ENCODE measurements at regions not wholly inside any gene's neighbourhood (a gene's known extent, or its start where the extent isn't known, plus 50 kb on each side); places are given as distances from the start of the nearest gene placed in this dataset.
"Not testable (repeated sequence)": the region's sequence is repeated elsewhere in the genome, so short reads cannot be mapped to it uniquely, and the experiment has no call there.

DNA sequence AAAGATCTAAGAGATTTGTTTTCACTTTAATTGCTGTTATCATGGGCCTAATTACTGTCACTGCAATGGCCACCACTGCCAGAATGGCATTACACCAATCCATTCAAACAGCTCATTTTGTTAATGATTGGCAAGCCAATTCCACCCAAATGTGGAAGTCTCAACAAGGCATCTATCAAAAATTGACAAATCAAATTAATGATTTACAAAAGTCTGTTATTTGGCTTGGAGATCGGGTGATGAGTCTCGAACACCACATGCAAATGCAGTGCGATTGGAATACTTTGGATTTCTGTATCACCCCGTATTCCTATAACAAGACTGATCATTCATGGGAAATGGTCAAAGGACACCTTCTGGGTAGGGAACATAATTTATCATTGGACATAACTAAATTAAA lies 568.7 kb upstream of the PTGER4 start:
- DNase-seq = not testable (repeated sequence)

DNA sequence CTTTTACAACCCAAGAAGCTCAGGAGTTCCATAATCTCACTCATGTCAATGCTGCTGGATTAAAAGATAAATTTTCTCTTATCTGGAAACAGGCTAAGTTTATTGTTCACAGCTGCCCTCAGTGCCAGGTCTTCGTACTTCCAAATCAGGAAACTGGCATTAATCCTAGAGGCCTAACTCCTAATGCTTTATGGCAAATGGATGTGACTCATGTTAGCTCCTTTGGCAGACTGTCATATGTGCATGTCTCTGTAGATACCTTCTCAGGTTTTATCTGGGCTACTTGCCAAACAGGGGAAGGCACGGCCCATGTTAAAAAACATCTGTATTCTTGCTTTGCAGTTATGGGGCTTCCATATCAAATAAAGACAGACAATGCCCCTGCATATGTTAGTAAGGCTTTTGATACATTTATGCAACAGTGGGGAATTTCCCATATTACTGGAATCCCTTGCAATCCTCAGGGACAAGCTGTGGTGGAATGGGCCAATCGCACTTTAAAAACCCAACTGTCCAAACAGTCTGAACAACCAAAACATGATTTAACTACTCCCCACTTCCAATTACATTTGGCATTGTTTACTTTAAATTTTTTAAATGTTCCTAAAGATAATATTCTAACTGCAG lies 570.8 kb upstream of the PTGER4 start:
- not testable (repeated sequence) for DNase-seq

DNA sequence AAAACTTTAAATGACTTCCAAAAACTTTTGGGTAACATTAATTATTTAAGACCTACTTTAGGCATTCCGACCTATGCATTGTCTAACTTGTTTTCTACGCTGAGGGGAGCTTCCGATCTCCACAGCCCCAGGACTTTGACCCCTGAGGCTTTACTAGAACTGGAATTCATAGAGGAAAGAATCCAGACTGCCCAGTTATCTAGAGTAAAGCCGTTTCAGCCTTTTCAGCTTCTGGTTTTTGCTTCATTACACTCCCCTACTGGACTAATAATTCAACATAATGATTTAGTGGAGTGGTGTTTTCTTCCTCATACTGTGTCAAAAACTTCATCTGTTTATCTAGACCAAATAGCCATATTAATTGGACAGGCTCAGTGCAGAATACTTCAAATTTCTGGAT lies 571.9 kb upstream of the PTGER4 start:
- not testable (repeated sequence) for DNase-seq

DNA sequence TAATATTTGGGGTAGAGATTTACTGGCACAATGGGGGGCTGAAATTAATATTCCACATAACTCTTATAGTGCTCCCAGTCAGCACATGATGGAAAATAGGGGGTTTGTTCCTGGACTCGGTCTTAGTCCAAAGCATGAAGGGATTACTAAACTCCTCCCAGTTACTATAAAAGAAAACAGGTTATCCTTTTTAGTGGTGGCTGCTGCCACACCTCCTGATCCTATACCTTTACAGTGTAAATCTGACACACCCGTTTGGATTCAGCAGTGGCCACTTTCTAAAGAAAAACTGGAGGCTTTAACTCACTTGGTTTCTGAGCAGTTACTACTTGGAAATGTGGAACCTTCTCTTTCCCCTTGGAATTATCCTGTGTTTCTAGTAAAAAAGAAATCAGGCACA lies 572.9 kb upstream of the PTGER4 start:
- DNase-seq = no peak

DNA sequence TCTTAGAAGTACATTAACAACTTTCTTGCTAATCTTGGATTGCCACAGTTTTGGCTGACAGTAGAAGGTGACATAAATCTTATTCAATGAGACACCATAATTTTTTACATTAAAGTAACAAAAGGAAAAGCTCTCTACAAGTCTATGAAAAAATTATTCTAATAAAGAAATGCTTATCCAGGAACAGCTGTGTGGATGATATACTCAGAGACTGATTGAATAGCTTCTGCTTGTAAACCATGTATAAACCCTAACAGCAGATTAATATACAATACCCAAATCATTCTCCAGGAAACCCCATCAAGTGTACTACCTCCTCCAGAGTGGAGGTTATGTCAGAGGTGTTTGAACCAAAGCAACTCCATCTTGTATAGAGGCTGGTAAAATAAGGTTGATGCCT lies 581.4 kb upstream of the PTGER4 start:
- no peak for DNase-seq

DNA sequence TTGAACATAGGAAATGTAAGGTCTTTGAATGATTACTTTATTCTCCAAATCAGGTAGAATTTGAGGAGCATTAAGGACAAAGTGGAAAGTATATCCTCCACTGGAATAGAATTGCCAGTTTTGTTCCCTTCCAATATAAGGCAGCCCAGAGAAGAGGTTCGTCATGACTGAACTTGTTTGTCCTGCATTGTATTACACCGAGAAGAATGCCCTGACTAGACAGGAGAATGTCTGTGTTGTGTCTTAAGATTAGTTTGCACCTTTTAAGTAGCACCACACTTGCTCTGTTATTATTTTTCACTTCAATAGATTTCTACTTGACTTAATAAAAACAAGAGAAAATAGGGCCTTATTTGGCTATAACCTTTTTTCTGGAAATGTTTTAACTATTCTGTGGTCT lies 586.2 kb upstream of the PTGER4 start:
- no peak for DNase-seq

DNA sequence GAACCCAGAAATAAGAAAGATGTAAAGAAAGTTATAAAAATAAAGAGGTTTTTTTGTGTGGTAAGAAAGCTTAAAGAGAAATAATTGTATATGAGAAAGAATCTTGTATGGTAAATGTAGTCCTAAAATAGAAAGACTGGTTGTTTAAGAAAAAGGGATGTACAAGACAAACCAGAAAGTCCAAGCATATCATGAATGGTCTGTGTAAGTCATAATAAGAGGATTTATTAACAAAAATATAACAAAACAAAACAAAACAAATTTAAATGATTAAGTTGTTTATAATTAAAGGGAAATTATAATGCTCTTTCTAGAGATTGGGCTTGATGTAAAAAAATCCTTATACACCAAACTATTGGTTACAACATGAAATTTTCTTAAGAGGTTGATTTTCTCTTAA lies 590.4 kb upstream of the PTGER4 start:
- peak; percentile 19 for DNase-seq

DNA sequence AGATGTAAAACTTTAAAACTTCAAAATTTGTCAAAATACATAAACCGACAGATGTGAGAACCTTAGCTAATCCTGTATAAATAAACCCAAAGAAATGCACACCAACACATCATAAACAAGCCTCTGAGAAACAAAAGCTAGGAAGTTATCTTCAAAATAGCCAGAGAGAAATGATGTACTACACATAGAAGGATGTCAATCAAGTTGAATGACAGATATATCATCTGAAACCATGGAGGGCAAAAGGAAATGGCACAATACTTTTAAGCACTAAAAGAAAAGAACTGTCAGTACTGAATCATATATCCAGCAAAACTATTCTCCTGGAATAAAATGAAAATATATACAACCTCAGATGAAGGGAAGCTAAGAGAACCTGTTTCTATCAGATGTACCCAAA lies 595.1 kb upstream of the PTGER4 start:
- DNase-seq = no peak

DNA sequence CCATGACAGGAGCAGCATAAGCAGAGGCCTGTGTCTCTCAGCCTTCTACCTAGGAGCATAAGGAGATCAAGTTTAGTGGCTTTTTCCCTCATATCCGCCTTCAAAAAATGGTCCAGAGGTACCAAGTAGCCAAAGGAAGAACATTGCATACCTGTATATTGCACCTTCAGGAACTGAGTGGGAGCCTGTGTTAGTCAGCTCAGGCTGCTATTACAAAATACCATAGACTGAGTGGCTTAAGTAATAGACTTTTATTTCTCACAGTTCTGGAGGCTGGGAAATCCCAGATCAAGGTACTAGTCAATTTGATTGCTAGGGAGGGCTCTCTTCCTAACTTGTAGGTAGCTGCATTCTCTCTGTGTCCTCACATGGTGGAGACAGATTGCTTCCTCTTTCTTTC lies 597.4 kb upstream of the PTGER4 start:
- DNase-seq = no peak

DNA sequence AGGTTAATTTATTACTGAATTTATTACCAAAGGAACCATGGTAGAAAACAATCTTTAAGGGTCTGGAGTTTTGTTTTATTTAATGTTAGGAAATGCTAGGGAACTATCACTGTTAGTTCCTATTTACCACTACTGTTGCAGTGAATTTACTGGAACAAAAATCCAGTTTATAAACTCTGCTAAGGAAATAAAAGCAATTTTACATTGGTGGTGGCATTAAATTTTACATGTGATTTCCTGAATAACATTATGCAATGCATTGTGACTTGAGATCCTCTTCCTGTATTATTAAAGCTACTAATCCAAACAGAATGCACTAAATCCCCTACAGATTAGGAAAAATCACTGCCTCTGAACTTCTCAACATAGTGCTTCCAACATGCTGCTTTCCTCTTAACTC lies 599.5 kb upstream of the PTGER4 start:
- DNase-seq = no peak

DNA sequence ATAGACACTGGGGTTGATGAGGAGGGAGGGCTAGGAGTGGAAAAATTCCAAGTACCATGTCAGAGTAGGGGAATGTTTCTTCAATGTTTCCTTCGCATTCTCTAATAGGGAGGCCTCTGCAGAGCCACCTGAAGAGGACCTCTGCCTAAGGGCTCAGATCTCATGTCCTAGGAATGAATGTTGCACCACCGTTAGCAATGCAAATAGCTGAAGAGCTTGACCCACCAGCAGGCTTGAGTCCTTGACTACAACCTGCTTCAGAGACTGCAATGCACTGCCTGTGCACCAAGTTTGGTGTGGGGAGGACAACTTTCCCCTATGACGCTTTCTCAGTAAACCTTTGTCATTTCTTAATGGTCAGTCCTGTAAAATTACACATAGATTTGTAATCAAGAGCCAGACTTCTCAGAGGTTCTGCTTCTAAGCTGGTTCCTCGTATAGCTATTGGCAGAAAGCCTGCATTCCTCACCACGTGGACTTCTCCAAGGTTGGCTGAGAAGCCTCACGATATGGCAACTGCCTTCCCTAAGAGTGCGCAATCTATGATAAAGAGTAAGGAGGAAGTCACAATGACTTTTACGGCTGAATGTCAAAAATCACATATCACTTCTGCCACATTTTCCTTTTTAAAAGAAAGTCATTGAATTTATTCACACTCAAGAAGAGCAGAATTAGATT lies 600.7 kb upstream of the PTGER4 start:
- peak; percentile 16 for DNase-seq

DNA sequence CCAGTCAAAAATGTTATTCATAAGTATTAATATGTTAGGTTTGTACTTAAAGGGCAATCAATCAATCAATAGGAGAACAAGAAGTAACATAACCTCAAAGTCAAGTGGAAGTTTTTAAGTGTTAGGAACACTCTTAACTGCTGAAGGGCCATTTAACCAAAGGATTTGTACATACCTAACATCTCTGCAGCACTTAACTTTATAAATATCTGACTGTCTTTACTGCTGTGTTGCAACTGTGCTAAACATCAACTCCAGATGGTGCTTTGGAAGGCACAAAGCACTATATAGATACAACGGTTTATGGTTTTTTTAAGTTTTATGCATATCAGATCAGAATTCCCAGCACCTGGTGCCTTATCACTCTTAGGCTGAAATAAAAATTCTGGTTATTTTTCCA lies 604.9 kb upstream of the PTGER4 start:
- no peak for DNase-seq

DNA sequence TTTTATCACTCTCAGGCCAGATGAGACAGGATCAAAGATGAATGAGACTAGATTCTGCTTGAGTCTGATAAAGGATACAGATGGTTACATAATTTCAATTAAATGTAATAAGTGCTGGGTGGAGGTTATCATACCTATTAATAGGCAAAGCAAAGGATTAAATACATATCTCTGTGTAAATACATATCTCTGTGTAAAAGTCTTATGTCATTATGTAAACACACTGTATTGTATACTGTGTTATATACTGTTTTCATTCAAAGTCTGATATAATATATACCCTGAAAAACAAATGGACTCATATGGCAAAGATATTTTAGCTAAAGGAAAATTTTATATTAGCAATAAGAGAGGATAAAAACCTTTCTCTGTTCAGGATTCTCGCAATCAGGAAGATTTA lies 605.8 kb upstream of the PTGER4 start:
- no peak for DNase-seq

DNA sequence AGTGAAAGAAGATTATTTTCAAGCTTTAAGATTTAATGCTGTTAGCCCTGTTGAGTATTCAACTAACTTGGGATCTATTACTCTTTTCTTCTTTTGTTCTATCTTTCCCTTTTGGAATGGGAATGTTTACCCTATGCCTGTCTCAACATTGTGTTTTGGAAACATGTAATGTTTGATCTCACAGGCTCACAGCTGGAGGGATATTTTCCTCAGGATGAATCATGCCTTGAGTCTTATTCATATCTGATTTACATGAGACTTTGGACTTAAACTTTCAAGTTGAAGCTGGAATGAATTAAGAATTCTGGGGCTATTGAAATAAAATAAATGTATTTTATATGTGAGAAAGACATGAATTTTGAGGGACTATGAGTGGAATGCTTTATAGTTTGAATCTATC lies 607.8 kb upstream of the PTGER4 start:
- no peak for DNase-seq

DNA sequence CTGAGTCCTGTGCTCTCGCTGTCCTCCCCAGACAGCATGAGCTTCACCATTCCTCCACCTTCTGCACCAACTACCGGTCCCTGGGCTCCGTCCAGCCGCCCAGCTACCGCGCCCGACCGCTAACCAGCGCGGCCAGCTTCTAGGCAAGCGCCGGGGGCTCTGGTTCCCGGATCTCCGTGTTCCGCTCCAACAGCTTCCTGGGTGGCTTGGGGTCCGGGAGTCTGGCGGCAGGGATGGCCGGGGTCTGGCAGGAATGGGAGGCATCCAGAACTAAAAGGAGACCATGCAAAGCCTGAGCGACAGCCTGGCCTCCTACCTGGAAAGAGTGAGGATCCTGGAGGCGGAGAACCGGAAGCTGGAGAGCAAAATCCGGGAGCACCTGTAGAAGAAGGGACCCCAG lies 613.1 kb upstream of the PTGER4 start:
- DNase-seq = no peak

DNA sequence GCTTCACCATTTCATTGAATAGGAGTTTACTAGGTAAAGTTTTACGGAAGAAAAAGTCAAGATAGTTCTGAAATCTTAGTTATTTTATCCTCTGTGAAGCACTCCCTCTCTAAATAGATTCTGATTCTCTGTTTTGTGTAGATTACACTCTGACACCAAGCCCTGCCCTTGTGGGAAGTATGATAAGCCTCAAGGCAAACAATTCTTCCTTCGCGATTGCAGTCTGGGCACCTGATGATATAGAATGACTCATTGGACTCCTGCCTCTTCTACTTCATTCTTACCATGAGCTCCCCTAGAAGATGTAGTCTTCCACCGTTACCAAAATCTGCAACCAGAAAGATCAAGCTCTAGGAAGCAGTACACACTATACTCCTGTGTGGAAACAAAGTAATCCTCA lies 626.9 kb upstream of the PTGER4 start:
- peak; percentile 95 for DNase-seq

DNA sequence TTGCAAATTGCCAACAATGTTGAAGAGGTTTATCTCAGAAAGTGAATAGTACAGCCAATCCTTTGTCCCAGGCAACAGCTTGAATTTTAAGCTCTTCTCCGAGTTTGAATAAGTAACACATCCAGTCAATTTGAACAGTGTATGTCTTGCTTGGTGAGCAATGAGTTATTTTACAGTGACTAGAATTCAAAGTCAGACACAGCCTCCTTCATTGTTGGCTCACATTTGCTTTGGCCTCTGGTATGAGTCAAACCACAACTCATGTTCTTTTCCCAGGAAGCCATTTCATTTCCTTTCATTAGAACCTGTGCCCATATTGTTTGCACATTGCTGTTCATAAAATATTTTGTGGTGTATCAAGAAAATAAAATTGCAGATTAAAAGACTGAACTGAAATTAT lies 622.0 kb upstream of the DAB2 start:
- DNase-seq = no peak

DNA sequence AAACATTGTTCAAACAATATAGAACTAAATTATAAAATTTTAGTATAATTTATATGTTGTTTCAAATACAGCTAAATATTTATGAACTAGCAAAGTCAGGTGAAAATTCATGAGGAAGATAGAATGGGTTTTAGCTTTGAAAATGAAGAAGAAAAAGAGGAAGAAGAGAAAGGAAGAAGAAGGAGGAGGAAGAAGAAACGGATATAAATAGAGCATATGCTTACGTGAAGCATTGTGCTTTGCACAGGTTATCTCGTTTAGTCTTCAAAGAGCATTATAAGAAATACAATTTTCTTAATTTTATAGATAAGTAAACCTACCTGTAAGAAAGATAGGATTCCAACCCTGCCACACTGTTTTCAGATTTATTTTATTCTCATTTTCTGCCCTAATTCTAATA lies 620.6 kb upstream of the DAB2 start:
- no peak for DNase-seq

DNA sequence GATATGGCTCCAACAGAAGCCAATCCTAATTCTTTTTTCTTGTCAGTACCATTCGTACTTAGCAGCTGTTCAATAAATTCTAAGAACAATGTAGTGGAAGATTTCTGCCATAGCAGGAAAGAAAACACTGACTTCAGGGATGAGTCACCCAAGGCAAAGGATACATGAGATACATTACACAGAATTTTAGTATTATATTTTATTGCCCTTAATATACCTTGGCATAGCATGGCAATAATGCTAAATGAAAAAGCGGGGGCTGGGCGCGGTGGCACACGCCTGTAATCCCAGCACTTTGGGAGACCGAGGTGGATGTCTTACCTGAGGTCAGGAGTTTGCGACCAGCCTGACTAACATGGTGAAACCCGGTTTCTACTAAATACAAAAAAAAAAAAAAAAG lies 619.1 kb upstream of the DAB2 start:
- no peak for DNase-seq

DNA sequence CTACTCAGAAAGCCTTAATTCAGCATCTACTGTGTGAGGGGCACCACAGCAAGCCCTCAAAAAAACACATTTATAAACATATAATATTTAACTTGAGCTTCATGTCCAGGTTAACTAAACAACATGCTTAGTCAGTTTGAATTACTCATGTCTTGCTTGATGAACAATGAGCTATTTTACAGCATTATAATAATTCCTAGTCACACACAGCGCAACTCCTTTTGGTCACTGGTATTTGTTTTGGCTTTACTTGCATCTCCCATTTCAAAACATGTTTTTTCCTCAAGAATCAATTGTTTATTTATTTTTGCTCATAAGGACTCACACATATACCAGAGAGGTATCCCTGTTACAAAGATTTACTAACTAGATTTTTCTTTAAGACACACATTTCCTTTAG lies 616.7 kb upstream of the DAB2 start:
- DNase-seq = no peak

DNA sequence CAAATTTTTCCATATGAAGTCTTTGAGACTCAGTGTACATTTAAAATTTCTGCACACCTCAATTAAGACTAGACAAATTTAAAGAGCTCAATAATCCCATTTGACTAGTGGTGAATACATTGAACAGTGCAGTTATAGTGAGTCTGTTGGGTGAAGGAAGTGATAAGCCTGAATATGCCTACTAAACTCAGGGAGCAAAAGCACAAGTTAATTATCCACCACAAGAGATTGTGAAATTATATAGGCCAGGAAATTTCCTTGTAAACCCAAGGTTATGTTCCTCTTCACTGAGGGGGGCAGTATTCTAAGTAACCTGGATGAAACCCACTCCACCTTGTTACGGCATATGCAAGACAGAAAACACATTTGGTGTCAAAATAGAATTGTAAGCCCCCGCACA lies 612.9 kb upstream of the DAB2 start:
- no peak for DNase-seq

DNA sequence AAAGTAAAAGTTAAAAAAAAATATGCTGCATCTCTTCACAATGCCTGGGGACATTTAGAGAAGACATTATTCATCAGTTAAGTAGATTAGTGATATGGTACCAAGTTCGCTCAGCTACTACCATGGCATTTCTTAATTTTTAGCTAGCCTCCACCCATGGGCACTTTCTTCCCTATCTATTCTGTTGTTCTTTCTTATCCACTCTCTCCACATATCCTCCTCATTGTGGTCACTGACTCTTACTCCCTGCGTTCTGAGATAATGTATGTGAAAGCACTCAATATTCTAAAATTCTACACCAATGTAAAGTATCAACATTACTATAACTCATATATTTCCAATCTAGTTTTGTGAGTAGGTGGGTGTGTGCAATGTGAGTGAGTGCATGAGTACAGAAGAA lies 609.7 kb upstream of the DAB2 start:
- DNase-seq = peak; percentile 63

DNA sequence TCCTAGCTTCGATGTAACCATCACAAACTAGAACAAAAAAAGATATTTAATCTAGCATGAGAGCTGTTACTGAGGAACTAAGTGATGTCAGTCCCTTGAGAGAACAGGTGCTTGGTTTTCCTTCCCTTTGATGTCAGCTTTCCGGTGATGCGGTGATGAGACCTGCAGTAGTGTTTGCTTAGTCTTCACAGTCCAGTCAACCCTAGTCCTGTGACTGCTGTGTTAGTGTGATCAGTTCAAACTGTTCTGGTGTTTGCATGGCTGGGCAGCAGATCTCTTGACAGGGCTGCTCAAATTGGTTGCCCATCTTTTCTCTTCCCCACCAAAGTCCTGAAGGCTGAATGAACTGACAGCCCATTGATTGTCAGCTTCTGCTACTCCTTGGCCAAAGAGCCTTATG lies 608.6 kb upstream of the DAB2 start:
- DNase-seq = no peak

DNA sequence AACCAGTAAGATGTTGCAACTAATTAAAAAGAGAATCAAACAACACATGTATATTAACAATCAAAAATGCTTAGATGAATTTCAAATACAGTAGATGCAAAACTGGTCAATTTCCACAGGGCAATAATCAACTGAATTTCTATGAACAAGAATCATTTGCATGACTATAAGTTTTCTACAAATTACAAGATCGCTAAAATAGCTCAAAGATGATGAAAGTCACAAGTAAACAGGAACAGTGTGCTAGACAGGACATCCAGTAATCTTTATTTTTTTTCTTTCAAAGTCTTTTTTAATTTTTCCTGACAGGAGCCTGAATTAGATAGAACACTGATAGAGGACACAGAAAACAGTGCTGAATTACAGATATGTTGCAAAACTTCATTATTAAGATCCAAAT lies 608.2 kb upstream of the DAB2 start:
- DNase-seq = no peak

DNA sequence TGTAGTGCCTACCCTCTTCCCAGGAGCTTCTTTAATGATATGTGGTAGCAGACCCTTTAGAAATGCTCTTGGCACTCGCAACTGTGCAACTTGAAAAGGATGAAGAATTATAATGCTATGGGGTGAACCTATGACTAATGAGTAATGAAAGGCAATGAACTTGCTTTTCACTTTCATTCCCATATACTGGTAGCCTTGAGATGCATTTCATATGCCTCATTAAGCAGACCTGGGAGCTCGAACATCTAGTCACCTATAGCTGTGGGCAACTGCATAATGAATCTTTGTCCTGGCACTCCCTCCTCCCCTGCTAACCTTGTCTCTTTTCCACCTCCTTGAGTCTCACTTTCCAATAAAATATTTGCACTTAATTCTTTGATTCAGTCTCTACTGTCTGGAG lies 605.9 kb upstream of the DAB2 start:
- DNase-seq = no peak
